Fibroblast of the aortic adventitia (primary cell): ENCODE measurements at regions not wholly inside any gene's neighbourhood (a gene's known extent, or its start where the extent isn't known, plus 50 kb on each side); places are given as distances from the start of the nearest gene placed in this dataset.

Experiments used
- DNase-seq: peaks from one replicate; pipeline ENCODE4 v3.0.0-alpha.2; 2010; ENCODE audit warnings: low read depth
- H3K4me3 ChIP-seq: 2 replicates; pipeline ENCODE4 v1.5.1; 2011; ENCODE audit warnings: low read depth, mild to moderate bottlenecking, control low read depth, low read length, moderate library complexity
- CTCF ChIP-seq: IDR thresholded peaks from 2 replicates; pipeline ENCODE4 v1.5.1; 2011; ENCODE audit warnings: mild to moderate bottlenecking, low read length, control low read depth, inconsistent platforms; ENCODE audit not compliant: insufficient read depth

- no peak for DNase-seq
- no peak for TF ChIP-seq CTCF
- H3K4me3 ChIP-seq, result no peak overlapping the region
Observed at GRCh38 chr2:9707611-9708160, 76.9 kb upstream of the YWHAQ start.

- no peak overlapping the region for H3K4me3 ChIP-seq
- TF ChIP-seq CTCF, result no peak
- DNase-seq, result no peak
Observed at GRCh38 chr2:9708683-9709538, 78.1 kb upstream of the YWHAQ start.

- TF ChIP-seq CTCF, result no peak
Observed at GRCh38 chr2:9709539-9710285, 78.9 kb upstream of the YWHAQ start.

GRCh38 chr2:9710311-9710710 lies 79.5 kb upstream of the YWHAQ start:
- no peak overlapping the region for H3K4me3 ChIP-seq
- no peak for DNase-seq
- no peak for TF ChIP-seq CTCF

More at GRCh38 chr2:9709539-9710285, 78.9 kb upstream of the YWHAQ start:
- DNase-seq, result no peak
- H3K4me3 ChIP-seq, result no peak overlapping the region

- no peak overlapping the region for H3K4me3 ChIP-seq
- no peak for TF ChIP-seq CTCF
- DNase-seq, result no peak
Observed at GRCh38 chr2:9712263-9712662, 81.5 kb upstream of the YWHAQ start.

- TF ChIP-seq CTCF, result no peak
- no peak overlapping the region for H3K4me3 ChIP-seq
- DNase-seq, result no peak
Observed at GRCh38 chr2:9714630-9715214, 83.9 kb upstream of the YWHAQ start.
